ENCODE measurements at regions not wholly inside any gene's neighbourhood (a gene's known extent, or its start where the extent isn't known, plus 50 kb on each side); places are given as distances from the start of the nearest gene placed in this dataset.

DNA sequence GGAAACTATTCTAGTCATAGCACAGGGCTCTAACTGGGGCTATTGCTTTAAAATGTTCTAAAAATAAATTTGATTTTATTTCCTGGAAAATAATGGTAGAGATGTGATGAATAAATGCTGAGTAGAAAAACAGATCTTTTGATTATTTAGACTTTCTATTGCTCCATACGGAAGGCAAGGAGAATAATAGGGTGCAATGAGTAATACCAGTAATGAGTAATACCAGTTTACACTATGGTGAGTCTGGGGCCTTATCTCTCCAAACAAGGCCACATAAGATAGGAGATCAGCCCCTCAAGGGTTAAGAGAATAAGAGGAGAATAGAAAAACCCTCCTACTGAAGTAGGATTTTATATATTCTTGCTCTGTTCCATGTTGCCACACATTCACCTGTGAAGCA is 390.4 kb downstream of the KLF5 start:
- DNase-seq (ENCODE audit: low read depth), result no peak

DNA sequence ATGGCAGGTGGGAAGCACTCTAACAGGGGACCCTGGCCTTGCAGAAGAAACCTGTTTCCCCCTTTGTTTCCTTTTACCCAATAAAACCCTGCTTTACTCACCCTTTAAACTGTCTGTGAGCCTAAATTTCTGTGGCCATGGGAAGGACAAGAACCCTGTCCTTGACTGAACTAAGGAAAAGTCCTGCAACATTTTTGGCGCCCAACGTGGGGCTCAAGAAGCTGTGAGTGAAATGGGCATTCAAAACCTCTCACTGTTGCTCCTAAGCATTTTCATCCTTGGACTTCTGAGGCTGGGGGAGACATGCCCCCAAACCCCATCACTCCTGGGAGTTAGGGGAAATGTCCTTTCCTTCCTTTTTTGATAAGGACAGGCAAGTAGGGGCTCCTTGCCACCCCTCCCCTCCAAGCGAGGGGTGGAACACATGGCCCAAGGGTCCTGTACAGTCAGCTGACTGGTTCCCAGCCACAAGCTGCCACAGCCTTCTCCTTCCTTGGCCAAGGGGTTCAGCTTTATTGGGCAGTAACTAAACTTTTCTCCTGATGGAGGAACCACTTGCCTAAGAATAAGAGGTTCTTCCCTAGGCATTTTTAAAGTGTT is 381.6 kb downstream of the KLF5 start:
- no peak for DNase-seq (ENCODE audit: low read depth)

DNA sequence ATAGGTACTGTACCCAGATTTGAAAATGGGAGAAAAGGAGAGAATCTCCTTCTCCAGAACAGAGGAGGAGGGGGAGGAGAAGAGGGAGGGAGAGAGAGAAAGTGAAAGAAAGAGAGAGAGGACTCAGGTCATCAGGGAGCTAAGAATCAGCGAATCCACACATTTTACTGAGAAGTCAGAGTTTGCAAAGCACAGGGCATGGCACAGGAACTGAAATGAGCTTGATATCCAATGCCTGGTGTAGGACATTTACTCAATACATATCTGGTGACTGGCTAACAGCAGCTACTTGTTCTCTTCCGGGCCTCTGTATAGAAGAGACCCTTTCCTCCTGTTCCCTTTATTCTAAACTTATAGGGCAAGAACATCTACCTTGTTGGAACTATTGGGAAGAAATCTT is 375.1 kb downstream of the KLF5 start:
- no peak for DNase-seq (ENCODE audit: low read depth)

DNA sequence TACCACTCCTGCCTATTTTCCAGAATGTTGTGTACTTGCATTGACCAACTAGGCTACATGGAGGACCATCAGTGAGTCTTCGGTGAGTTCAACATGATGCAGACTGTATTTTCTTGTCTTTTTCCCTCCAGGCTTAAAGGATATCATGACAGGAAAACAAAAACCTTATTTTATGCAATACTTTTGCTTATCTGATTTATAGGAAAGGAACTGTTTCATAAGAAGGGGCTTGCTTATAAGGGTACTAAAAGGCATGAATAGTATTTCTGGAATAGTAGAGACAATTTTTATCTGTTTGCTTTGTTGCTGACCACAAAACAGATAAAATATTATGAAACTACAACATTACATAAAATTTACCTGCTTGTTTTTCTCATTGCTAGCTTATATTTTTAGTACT is 374.7 kb downstream of the KLF5 start:
- no peak for DNase-seq (ENCODE audit: low read depth)

DNA sequence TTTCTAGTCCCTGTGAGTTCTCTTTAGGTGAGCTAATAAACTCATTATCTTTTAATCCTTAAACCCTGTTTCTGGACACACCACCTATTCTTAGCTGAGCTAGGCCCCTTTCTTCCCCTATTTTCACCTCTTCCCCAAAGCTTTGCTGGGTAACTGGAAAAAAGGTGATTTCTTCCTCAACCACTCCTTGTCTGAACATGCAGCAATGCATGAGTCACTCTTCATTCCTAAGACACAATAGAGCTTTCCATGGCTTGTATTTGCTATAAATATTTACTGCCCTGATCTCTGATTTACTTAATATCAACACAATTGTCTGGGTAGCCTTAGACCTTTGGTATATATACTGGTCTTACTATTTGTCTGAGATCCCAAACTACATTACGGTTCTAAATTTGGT is 370.9 kb downstream of the KLF5 start:
- no peak for DNase-seq (ENCODE audit: low read depth)

DNA sequence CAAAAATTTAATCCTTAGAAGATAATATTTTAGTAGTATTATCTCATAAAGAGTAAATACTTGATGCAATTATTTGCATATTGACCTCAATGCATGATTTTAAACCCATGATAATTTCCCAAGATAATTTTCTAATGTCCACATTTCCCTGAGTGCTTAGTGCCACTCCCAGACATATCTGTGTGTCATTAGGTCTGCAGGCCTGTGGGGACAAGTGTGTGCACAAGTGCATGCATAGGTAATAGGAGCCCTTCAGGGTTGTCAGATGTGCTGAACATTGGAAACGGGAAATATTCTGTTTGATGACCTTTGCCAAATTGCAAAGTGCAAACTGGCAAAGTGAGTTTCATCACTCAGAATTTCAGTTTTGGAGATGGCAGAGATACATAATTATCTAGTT is 369.9 kb downstream of the KLF5 start:
- no peak for DNase-seq (ENCODE audit: low read depth)

DNA sequence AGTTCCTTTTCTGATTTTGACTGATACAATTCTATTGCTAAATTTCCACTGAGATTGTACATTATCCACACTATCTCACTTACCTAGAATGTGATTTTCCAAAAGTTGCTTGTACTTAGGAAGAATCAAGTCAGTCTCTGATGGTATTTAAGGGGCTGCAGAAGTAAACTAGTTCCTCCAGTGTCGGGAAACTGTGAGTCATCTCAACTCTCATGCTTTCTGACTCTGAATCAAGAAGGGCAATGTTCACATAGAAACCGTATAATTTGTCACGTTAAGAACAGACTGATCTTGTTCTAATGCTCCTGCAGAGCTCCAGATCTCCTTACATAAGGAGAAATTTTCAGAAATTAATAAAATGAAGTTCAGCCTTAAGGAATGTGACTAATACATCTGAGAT is 369.3 kb downstream of the KLF5 start:
- peak; percentile 2 for DNase-seq (ENCODE audit: low read depth)

DNA sequence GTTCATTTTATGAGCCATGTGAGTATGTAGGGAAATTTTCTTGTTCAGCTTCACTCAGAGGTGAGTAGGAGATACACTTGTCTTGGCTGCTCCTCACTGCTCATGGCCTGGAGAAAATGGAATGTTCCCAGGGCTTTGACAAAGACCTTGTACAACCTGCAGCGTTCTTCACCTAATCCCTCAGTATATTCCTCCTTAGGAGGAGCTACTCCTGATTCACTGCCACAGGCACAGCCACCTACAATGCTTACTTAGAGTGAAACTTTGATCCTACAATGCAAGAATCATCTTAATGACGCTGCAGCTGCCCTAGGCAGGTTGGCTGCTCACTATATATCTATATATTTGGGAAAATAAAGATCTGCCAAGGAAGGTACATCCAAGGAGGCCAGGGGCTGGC is 364.2 kb downstream of the KLF5 start:
- no peak for DNase-seq (ENCODE audit: low read depth)

DNA sequence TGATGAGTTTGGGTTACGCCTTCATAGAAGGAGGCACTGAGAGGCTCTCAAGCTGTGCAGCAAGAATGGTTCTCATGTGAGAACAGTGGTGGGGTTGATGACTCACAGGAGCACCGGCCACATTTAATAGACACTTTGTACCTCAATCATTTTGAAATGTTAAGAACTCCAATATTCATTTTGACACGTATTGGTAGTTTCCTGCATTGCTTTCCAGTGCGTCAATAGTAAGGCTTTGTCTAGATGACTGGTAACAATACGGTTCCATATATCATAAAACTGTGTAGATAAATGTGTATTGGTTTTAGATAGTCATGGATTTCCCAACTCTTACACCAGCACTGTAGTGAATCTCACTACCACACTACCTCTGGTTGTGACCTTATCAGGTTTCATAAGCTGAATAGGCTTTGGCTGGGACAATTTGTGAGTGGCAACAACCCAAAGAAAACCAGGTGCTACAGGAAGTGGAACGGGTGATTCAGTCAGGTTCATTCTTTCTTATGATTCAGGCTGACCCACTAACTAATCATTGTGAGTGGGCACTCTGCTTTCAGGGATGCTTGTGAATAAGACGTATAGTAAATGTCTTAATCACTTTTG is 362.6 kb downstream of the KLF5 start:
- DNase-seq (ENCODE audit: low read depth), result no peak

DNA sequence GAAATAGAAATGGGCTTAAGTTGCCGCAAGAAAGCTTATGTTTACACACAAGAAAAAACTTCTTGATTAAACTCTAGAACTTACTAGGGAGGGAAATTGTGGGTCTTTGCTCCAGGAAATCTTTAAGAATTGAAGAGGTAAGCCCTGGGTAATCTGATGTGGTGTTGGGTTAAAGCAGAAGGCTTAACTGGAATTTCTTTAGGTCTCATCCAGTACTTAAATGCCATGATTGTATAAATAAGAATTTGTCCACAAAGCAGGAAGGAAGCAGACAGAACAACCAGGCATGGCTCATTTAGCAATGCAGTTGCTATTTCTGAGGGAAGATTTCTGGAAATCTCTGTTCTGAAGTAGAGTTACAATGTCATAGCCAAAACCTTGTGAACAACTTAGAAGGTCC is 360.4 kb downstream of the KLF5 start:
- DNase-seq (ENCODE audit: low read depth), result no peak

DNA sequence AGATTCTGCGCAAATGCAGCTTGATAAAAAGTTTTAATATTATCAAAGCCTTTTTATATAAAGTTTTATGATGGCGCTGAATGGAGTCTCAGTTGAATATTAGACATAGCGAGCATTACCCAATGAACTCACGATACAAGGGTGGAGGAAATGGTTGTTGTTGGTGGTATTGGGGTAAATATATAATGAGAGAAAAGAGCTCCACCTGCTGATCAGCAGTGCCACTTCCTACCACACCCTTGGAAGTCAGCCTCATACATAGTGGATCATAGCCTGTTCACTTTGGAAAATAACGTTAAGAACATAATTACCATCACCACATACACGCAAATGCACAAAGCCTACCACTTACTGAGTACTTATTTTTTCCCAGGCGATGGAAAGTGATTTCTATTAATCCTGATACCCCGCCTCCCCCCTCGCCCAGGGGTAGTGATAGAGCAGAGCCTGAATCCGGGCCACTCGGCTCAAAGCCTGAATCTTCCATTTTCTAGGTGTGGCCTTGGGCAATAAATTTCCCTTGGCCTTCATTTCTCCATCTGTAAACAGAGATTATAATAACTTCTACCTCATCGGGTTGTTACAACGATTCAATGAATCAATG is 358.3 kb downstream of the KLF5 start:
- no peak for DNase-seq (ENCODE audit: low read depth)

DNA sequence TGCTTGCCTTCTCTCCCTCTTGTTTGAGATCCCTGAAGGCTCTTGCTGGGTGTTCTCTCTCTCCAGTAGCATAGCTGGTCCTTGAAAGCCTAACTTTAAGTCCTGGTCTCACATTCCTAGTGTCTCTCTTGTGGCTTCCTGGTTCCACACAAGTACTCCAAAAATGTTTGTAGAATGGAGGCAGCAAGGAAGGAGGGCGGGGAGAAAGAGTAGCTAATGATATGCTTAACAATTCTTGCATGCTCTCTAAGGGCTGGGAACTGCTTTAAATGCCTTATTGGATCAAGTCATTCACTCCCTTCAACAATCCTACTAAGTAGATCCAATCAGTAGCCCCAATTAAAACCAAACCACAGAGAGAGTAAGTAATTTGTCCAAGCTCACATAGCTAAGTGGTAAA is 357.3 kb downstream of the KLF5 start:
- DNase-seq (ENCODE audit: low read depth), result no peak

DNA sequence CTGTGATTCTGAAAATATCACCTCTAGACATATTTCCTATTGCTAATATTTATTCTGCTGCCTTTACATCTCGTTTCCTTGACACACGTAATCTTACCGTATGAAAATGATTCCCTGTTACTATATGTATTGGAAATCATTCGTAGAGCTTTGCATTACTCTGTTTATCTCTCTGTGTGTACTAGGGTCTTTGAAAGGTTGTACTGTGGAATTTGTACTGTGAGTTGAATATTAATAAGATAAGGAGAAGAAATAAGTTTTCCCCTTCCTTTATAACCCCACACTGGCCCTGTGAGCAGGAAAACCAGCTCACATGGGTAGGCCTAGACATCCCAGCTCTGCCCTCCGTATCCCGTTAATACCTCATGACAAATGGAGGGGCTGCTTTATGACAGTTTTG is 354.9 kb downstream of the KLF5 start:
- DNase-seq (ENCODE audit: low read depth), result no peak

DNA sequence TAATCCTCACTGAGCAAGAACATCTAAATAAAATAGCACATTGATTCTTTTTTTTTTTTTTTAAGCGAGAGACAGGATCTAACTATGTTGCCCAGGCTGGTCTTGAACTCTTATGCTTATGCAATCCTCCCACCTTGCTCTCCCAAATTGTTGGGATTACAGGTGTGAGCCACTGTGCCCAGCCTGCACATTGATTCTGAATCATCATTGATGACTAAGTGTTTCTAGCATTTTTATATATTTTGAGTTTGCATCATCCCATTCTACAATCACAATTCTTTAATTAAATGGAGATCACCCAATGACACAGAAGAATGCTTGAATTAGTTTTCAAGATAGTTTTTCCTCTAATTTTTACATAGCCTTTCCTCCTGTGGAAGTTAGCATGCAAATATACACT is 354.1 kb downstream of the KLF5 start:
- DNase-seq (ENCODE audit: low read depth), result no peak

DNA sequence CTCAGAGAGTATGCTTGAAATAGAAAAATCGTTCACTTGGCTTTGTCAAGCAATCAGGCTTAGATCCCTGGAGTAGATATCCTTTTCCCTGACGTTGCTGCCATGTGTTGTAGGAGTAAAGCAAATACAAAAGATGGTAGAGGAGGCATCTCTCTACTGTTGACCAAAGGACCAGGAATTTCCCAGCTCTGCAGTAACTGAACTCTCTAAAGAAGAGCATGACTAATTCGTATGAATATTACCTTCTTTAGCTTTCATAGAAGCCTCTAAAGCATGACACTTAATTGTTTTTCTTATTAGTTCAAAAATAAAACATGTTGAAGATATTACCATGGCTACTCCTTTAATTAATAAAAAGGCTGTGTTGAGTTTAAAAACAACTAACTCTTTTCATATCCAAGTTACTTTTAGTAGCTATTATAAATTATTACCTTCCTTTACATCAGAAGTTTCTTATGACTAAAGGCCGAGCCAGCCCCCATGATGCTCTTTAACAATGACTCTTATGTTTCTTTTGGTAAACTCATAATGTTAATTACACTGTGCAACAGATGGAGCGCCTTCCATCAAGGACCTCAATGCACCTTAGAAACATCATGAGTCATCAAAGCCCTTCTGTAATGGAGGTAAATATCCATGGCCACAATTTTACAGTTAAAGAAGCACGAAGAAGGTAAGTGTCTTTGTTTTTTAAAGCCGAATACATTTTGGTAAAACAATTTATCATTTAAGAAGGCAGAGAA is 352.4 kb downstream of the KLF5 start:
- no peak for DNase-seq (ENCODE audit: low read depth)

DNA sequence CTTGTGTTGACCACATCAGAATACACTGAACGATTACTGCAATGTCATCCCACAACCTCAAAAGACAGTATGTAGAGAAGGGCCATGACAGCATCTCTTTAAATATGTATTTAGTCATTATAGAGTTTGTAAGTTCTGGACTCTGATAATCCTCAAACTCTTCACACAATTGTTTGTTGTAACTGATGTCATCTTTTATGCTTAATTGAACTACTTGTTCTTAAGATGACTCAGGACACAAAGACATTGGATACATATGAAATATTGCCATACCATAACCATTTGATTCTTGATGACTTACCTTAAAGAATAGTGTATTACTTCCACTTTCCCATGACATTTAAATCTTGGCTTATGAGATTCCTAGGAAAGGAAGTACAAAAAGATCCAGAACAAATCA is 347.6 kb downstream of the KLF5 start:
- no peak for DNase-seq (ENCODE audit: low read depth)

DNA sequence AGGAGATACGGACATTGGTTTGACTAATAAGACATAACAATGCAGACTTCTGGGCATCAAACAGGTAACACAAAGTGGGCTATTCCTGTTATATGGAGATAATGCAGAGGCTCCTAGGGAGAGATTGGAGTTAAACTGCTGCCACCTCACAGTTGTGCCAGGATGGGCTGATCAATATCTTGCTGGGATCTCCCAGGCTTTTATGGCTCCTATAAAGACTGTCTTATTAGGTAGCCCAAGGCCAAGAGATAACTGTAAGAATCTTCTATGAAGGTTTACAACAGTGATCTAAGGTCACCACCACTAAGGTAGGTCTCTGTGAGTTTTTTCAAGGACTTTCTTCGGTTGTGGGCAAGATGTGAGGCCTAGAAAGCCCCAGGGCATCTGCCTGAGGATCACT is 345.8 kb downstream of the KLF5 start:
- no peak for DNase-seq (ENCODE audit: low read depth)

DNA sequence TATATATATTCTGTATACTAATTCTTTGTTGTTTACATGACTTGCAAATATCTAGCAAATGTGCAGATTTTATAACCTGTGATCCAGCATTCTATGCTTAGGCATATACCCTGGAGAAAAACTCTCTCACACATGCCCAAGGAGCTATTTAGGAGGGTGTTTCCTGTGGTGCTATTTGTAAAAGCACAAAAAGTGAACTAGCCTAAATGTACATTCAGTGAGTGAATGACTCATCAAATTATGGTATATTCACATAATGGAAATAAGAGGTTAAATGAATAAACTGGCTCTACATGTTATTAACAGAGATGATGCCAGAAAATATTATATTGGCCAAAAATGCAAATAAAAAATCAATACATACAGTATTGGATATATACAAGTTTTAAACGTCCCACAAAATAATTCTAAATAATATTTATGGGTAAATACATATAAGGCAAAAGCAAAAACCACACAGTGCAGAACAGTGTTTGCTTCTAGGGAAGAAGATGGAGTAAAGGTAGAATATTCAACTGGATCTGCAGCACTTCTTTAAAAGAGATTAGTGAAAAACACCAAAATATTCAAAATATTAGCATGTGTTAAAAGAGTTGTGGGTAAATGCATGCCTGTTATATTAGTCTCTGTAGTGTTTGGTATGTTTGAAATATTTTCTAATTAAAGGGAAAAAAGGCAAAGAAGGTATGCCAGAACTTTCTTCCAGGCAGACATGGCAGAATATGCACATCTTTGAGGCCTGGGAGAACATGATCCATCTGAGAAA is 344.7 kb downstream of the KLF5 start:
- no peak for DNase-seq (ENCODE audit: low read depth)

DNA sequence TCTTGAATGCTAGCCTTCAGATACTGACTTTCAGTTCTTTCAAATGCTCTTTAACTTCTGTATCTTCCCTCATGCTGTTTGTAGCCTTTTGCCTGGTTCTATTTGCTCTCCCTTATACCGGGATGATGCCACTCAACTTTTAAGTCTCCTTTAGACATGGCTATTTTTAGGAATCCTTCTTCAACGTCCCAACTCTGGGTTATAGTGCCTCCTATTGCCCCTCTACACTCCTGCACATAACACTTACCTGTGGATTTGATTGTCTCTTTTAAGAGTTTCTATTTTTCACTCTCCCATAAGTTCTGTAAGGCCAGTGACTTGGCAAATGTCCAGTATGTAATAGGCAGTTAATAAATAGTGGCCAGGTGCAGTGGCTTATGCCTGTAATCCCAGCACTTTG is 343.0 kb downstream of the KLF5 start:
- DNase-seq (ENCODE audit: low read depth), result no peak

DNA sequence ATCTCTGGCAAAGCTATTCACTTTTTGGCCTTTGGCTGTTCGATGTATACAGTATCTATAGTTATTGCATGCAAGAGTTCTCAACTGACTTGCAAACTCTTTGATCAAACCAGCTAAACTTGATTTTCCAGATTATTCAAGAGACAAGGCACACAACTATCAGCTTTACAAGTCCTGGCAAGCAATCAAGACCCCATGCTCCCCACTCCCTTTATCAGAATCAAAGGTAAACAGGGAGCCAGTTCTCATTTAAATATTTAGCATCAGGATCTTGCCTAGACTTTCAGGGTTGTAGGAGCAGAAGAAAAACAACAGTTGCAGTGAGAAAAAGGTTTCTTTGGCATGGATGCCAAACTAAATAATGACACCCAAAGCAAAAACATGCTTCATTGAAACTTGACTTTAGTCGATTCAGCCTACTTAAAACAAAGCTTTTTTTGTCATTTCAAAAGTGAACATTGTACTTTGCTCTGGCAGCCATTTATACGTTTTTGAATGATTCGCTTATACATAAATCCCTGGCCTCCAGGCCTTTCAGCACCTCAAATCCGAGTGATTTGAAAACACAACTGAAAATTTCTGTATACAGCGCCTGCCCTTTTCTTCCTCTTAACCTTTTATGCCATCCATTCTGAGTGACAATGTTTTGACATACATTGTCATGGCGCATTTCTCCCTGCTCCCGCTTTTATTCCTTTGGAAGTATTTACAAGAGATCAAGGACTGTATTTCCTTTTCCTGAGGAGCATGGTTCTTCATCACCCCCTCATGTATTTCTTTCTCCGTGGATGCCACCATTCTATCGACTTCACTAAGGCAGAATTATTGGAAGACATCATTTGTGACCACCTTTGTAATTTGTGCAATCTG is 340.8 kb downstream of the KLF5 start:
- no peak for DNase-seq (ENCODE audit: low read depth)

DNA sequence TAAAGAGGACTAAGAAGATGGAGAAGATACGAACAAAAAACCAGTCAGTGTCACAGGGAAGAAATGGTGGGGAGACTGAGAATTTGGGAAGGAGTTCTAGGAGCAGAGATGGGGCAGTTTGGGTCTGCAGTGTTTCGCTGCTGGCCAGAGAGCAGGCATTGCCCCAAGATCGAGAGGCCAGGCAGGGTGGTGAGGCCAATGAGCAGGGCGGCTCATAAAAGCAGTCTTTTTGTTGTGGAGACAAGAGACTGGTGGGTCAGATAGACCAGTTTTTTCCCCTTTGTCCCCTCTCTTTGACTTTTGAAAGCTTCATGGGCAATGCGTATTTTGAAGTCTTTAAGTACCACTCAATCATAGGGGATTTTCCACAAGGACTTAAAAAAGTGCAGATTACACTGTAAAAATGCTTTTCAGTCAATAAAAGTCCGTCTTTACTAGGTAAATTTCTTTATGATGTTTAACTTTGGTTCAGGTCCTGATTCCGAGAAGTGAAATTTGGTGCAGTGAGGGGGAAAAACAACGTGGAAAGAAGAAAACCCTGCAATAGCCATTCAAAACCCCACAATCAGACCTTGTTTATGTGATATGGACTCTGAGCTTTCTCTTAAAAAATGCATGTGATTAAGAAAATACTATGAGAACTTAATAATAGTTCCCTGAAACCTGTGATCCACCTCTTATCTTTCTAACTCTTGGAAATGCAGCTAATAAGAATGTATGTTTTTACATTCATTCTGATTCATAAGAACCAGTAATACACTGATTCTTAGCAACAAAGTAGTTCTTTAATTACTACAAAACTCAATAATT is 338.9 kb downstream of the KLF5 start:
- DNase-seq (ENCODE audit: low read depth), result no peak
